ENCODE measurements at regions not wholly inside any gene's neighbourhood (a gene's known extent, or its start where the extent isn't known, plus 50 kb on each side); places are given as distances from the start of the nearest gene placed in this dataset.

GRCh38 chr11:26204101-26204500 lies 127.8 kb upstream of the ANO3 start:
- TF ChIP-seq, protein P1, sequence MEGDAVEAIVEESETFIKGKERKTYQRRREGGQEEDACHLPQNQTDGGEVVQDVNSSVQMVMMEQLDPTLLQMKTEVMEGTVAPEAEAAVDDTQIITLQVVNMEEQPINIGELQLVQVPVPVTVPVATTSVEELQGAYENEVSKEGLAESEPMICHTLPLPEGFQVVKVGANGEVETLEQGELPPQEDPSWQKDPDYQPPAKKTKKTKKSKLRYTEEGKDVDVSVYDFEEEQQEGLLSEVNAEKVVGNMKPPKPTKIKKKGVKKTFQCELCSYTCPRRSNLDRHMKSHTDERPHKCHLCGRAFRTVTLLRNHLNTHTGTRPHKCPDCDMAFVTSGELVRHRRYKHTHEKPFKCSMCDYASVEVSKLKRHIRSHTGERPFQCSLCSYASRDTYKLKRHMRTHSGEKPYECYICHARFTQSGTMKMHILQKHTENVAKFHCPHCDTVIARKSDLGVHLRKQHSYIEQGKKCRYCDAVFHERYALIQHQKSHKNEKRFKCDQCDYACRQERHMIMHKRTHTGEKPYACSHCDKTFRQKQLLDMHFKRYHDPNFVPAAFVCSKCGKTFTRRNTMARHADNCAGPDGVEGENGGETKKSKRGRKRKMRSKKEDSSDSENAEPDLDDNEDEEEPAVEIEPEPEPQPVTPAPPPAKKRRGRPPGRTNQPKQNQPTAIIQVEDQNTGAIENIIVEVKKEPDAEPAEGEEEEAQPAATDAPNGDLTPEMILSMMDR (optimal IDR thresholded peaks at IDR 0.05 in 1 of 3, IDR thresholded peaks at IDR 0.05 in 1 of 3, conservative IDR thresholded peaks at IDR 0.05 in 1 of 3; ENCODE audit: extremely low read depth in 1 of 3, insufficient read depth in 2 of 3, low read length in 3 of 3), result no peak
- no peak for TF ChIP-seq EZH2 (IDR thresholded peaks at IDR 0.05; ENCODE audit: low read length)
- H4K20me1 ChIP-seq (ENCODE audit: control insufficient read depth, extremely low read depth, insufficient read depth, low read length), result no peaks in the 10 kb centered on the region
- dilution Hi-C loops (cut with MboI; ENCODE audit: extremely low pct_ligation_motif_present, low sequenced_read_pairs), result no loop called here
- H3K9ac ChIP-seq (ENCODE audit: control insufficient read depth, extremely low read depth, insufficient read depth, low read length), result no peak overlapping the region
- H3K27me3 ChIP-seq (ENCODE audit: control insufficient read depth, extremely low read depth, insufficient read depth, low read length), result no peaks in the 10 kb centered on the region
- no peak for DNase-seq (ENCODE audit: low read depth, low spot score)
- no peaks in the 10 kb centered on the region for H3K4me1 ChIP-seq (ENCODE audit: control insufficient read depth, extremely low read depth, insufficient read depth, low read length)
- no peak overlapping the region for H3K4me3 ChIP-seq (ENCODE audit: control insufficient read depth in 2 of 3, extremely low read depth in 1 of 3, insufficient read depth in 2 of 3, low read depth in 1 of 3, low read length in 3 of 3)
- no peaks in the 10 kb centered on the region for H3K9me3 ChIP-seq (ENCODE audit: control insufficient read depth, low read depth, low read length)
- H3K27ac ChIP-seq (ENCODE audit: control insufficient read depth, insufficient read depth, low read length), result no peak overlapping the region
- H3K9me1 ChIP-seq (ENCODE audit: control insufficient read depth, extremely low read depth, insufficient read depth, low read length), result no peaks in the 10 kb centered on the region
- H2AFZ ChIP-seq (ENCODE audit: control insufficient read depth, low read length), result no peak overlapping the region
- no peaks in the 10 kb centered on the region for H3K36me3 ChIP-seq (ENCODE audit: control insufficient read depth in 2 of 2, extremely low read depth in 1 of 2, insufficient read depth in 2 of 2, low read length in 2 of 2)
- H3K79me2 ChIP-seq (ENCODE audit: control insufficient read depth, insufficient read depth, low read length), result no peaks in the 10 kb centered on the region
- H3K4me2 ChIP-seq (ENCODE audit: control insufficient read depth, extremely low read depth, insufficient read depth, low read depth, low read length), result no peak overlapping the region
- no peak for FAIRE-seq

DNA sequence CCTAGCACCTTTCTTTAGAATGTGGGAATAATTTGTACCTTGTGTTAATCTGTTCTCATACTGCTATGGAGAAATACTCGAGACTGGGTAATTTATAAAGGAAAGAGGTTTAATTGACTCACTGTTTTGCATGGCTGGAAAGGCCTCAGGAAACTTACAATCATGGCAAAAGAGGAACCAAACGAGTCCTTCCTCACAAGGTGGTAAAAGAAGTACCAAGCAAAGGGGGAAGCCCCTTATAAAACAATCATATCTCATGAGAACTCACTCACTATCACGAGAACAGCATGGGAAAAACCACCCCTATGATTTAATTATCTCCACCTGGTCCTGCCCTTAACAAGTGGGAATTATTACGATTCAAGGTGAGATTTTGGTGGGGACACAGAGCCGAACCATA lies 127.1 kb upstream of the ANO3 start:
- dilution Hi-C loops (cut with MboI; ENCODE audit: extremely low pct_ligation_motif_present, low sequenced_read_pairs), result no loop called here

More for the DNA sequence above, 127.1 kb upstream of the ANO3 start:
- Histone ChIP-seq H3K4me3 (ENCODE audit: control insufficient read depth in 2 of 3, extremely low read depth in 1 of 3, insufficient read depth in 2 of 3, low read depth in 1 of 3, low read length in 3 of 3) (no peak overlapping the region), H3K27me3 (ENCODE audit: control insufficient read depth, extremely low read depth, insufficient read depth, low read length) (no peaks in the 10 kb centered on the region), H3K36me3 (ENCODE audit: control insufficient read depth in 2 of 2, extremely low read depth in 1 of 2, insufficient read depth in 2 of 2, low read length in 2 of 2) (no peaks in the 10 kb centered on the region), H3K27ac (ENCODE audit: control insufficient read depth, insufficient read depth, low read length) (no peak overlapping the region), H3K9me1 (ENCODE audit: control insufficient read depth, extremely low read depth, insufficient read depth, low read length) (no peaks in the 10 kb centered on the region), H3K79me2 (ENCODE audit: control insufficient read depth, insufficient read depth, low read length) (no peaks in the 10 kb centered on the region), H4K20me1 (ENCODE audit: control insufficient read depth, extremely low read depth, insufficient read depth, low read length) (no peaks in the 10 kb centered on the region), H3K4me1 (ENCODE audit: control insufficient read depth, extremely low read depth, insufficient read depth, low read length) (no peaks in the 10 kb centered on the region), H3K9me3 (ENCODE audit: control insufficient read depth, low read depth, low read length) (no peaks in the 10 kb centered on the region), H3K4me2 (ENCODE audit: control insufficient read depth, extremely low read depth, insufficient read depth, low read depth, low read length) (no peak overlapping the region), H3K9ac (ENCODE audit: control insufficient read depth, extremely low read depth, insufficient read depth, low read length) (no peak overlapping the region), H2AFZ (ENCODE audit: control insufficient read depth, low read length) (no peak overlapping the region)
- DNase-seq (ENCODE audit: low read depth, low spot score) (no peak), FAIRE-seq (no peak)
- TF ChIP-seq, protein P1 (optimal IDR thresholded peaks at IDR 0.05 in 1 of 3, IDR thresholded peaks at IDR 0.05 in 1 of 3, conservative IDR thresholded peaks at IDR 0.05 in 1 of 3; ENCODE audit: extremely low read depth in 1 of 3, insufficient read depth in 2 of 3, low read length in 3 of 3), result no peak
- TF ChIP-seq EZH2 (IDR thresholded peaks at IDR 0.05; ENCODE audit: low read length), result no peak

Data from keratinocyte (primary cell).